ENCODE measurements at regions not wholly inside any gene's neighbourhood (a gene's known extent, or its start where the extent isn't known, plus 50 kb on each side); places are given as distances from the start of the nearest gene placed in this dataset.
A peak's percentile ranks its signal among the peaks of the same experiment; 100 is the strongest.

DNA sequence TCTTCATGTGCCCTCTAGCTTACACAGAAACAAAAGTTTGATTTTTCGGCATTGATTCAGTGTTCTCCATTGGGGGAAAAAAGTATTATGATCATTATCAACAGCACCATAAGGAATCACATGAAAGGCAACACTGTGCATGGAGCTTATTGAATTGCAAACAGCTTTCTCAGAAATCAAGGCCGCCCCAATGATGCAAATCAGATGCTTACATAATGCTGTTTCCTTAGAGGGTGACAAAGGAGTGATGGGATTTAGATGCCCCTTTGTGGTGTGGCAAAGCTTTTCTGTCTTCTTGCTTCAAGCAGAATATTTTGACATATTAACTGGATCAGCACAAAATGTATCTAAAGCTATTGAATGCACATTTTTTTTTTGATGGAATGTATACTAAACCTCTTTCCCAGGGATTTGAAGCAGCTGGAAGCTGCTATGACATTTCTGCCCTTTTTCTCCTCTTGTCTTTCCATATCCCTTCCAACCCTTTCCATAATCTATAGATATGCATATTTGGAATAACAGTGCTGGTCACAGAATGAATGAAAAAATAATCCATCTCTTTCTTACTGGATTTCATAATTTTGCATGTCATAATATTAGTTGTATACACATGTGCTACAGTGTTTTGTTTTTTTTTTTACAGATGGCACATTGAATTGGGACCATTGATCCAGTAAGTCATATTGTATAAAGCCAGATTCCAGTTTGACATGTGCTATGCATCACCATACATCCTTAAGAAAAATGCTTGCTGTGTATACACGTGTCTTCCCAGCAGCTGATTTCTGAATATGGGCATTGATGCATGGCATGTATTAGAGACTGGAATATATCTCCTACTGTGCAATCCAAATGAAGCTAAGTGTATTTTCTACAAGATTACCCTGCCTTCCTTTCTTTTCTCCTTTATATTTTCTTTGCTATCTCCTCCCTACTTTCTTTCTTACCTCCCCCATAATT is 259.7 kb upstream of the DCN start:
- DNase-seq (ENCODE audit: low spot score) = no peak

GRCh38 chr12:91441246-91441645 is 258.6 kb upstream of the DCN start:
- no peak for DNase-seq (ENCODE audit: low spot score)

DNA sequence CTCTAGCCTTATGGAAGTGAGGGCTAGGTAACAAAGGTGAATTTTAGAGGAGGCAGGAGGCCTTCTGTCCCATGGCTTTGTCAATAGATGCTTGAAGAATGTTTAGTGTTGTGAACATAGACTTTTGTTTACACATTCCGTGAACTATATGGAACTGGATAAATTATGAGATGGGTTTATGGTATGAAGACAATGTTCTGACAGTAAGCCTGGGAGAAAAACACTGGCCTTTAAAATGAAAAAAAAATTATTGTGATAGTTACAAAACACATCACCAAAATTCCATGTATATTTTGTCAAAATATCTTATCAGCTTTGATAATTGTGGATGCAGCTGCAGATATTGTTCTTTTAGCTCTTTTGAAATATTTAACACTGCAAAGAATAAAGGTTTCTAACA is 251.5 kb upstream of the DCN start:
- no peak for DNase-seq (ENCODE audit: low spot score)

DNA sequence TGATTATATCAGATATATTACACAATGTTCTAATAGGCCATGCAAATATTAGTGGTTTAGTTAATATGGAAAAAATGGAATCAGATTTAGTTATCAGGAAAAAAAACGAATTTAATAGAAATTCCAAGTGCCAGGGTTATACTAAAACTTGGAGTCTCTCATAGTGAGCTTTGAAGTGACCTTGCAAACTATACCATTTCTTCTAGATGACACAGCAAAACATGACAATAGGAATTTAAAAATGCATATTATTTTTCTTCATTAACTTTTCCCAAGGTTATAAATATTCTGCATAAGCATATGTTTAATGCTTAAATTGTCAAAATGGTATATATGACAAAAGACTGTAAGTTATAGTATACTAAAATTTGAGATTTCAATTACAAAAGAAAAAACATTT is 250.1 kb upstream of the DCN start:
- DNase-seq (ENCODE audit: low spot score) = no peak

- no peak for DNase-seq (ENCODE audit: low spot score)
Measured at GRCh38 chr12:91432089-91432488, 249.5 kb upstream of the DCN start.

DNA sequence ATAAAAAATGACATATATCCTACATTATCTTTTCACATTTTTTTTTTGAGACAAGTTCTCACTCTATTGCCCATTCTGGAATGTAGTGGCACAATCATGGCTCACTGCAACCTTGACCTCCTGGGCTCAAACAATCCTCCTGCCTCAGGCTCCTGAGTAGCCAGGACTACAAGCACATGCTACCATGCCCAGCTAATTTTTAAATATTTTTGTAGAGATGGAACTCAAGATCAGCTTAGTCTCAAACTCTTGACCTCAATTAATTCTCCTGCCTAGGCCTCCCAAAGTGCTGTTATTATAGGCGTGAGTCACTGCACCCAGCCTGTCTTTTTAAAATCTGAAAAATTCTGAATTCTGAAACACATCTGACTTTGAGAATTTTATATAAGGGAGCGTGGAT is 241.9 kb upstream of the DCN start:
- no peak for DNase-seq (ENCODE audit: low spot score)

GRCh38 chr12:91423693-91424050 is 241.1 kb upstream of the DCN start:
- no peak for DNase-seq (ENCODE audit: low spot score)

DNA sequence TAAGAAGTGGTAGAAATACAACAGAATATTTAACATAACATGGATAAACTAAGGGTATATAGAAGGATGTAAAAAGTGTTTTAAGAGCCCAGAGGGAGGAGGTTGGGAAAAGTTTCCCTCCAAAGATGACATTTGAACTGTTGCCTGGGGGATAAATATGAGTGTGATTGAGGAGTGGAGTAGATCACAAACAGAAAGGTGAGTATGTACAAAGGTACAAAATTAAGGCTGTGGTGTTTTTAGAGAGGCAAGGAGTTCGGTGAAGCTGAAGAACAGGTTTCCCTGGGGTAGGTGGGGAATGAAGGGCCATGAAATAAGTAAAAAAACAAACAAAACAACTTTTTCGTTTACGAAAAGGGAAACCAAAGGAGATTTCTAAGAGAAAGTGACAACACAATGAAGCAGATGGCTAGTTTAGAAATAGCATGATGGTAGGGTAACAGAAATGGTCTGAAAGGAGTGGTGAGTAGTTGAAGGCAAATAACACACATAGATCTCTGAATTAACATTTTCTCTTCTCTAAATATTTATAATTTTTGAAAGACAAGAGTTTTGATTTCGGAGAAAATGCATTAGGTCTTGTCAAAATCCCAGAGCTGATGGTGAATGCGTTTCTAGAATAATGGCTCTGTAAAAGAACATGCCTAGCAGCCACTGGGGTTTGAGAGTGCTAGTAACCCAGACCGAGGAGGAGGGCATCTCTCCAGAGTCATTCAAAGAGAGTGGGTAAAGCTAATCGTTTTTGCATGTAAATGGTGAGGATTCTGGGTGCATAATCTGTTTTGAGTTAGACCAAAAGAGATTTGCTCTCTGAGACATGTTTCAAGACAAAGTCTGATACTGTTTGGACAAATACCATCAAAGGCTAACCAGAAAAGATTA is 240.4 kb upstream of the DCN start:
- no peak for DNase-seq (ENCODE audit: low spot score)

DNA sequence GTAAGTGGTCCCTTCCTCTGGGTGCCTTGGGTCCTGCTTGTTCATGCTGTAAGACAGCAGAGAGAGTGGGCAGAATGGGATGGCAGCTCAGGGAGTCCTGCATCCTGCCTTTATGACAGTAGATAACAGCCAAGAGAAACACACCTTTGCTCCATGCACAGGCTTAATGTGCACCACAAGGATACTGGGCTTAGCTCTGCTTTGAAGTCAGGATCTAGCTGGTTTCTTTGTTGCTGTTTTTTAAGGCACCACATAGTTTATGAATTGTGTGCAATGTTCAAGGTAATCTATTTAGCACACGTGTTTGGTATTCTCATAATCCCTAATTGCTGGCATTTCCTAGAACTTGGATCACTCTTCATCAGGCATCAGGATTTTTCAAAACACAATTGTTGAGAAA is 239.5 kb upstream of the DCN start:
- no peak for DNase-seq (ENCODE audit: low spot score)

GRCh38 chr12:91419809-91420208 is 237.2 kb upstream of the DCN start:
- DNase-seq (ENCODE audit: low spot score) = no peak

DNA sequence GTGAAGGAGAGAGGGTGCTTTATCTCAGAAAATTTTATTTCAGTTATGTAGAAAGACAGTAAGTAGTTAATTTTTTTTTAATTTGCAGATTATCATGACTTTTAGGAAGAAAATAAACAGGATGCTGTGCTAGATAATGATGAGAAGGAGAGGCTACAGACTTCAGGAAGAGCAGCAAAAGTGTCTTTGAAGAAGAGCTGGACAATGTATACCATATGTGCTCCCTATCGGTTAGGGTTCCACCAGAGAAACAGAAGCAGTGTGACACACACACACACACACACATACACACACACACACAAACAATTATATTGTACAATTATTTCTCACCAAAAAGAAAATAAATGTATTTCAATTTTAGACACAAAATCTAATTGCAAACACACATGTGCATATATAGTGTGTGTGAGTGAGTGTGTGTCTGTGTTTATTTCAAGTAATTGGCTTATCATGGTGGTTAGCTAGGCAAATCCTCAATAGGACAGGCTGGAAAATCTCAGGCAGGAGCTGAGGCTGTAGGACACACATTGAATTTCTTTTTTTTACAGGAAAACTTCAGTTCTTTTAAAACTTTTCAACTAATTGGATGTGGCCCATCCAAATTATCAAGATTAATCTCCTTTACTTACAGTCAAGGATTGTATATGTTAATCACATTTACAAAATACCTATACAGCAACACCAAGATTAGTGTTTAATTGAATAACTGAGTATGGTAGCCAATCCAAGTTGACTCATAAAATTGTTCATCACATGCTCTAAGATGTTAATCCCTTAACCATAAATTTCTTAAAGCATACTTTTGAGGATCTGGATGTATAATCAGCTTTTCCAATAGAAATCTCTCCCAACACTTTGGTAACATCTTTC is 235.8 kb upstream of the DCN start:
- DNase-seq (ENCODE audit: low spot score) = no peak

- DNase-seq (ENCODE audit: low spot score) = no peak
Measured at GRCh38 chr12:91417650-91418049, 235.0 kb upstream of the DCN start.

- no peak for DNase-seq (ENCODE audit: low spot score)
Measured at GRCh38 chr12:91414636-91415035, 232.0 kb upstream of the DCN start.

- DNase-seq (ENCODE audit: low spot score) = no peak
Measured at GRCh38 chr12:91413581-91414546, 231.2 kb upstream of the DCN start.

DNA sequence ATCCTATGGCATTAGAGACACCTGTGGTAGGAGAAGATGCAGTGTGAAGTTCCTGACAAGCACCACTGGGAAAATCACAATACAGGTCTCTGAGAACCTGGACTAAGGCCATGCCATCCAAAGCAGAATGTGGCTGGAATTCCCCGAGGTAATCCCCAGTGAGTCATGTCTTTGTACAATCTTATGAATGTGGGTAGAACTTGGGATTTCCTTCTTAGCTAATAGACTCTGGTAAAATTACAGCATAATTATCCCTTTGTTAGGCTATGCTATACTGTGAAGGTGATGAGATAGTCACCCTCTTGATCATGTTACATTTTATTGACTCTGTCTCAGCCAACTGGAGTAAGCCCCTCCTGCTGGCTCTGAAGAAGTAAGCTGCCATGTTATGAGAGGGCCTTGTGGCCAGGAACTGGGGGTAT is 224.3 kb upstream of the DCN start:
- DNase-seq (ENCODE audit: low spot score) = peak; percentile 85

DNA sequence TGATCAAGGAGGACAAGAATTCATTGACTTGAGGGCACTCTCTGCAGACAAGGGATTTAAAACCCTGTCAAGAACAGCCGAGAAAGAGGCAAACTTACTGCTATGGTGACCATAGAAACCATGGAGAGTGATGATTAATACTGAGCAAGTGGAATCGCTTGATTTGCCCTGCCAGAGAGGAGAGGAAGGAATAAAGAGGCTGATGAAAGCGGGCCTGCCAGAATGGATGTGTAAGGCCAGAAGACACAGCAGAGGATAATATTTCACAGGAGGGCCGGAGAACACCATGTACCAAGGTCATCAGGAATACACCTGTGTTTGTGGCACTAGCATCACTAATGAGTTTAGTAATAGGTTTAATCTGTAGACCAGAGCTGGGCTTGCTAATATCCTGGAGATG is 221.8 kb upstream of the DCN start:
- no peak for DNase-seq (ENCODE audit: low spot score)

DNA sequence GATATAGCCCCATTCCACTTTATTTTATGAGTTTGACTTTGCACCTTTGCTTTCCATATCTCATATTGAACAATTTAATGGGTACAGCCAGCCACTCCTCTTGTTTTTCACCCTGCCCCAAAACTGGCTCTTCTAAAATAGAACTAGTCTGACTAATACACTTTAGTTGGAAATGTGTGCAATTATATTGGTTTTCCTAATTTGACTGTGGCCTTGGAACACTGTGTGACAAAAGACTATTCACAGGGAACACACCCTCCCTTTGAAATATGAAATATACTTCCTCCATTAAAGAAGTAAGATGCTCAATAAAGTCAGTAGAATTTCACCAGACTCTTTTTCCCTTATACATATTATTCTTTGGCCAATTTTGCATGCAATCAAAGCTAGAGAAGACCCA is 218.6 kb upstream of the DCN start:
- no peak for DNase-seq (ENCODE audit: low spot score)

DNA sequence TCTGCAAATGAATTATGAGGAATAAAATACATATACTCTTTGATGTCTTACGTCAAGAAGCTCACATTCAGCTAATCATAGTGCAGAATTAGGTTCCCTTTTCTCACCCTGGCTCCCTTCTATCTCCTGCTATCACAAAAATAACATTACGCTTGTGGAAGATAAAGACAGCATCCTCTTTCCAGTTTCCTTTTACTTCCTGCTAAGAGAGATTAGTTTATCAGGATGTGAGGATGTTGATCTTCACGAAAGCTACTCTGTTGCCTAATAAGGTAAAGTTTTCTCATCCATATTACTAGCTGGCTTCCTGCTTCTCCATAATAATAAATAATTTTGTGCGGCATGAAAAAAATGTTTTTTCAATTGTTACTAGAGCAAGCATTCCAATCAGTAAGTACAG is 217.7 kb upstream of the DCN start:
- no peak for DNase-seq (ENCODE audit: low spot score)

GRCh38 chr12:91397866-91398532 is 215.4 kb upstream of the DCN start:
- no peak for DNase-seq (ENCODE audit: low spot score)

DNA sequence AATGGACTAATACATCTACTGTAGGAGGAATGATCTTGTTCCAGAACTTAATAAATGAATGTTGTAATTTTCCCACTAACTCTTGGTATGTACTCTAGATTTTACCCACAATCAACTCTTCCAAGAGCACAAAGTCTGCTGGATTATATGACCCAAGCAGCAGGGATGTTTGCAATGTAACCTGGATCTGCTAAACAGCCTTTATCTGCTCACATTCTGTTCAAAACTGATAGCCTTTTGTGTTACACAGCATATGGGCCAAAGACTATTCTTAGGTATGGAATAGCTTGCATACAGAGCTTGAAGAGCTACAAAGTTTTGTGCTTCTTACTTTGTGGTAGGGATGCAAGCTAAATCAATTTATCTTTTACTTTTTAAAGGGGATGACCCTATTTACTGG is 213.7 kb upstream of the DCN start:
- no peak for DNase-seq (ENCODE audit: low spot score)

Data from COLO829 (cell line).